Fibroblast of skin of right biceps (primary cell): ENCODE measurements at regions not wholly inside any gene's neighbourhood (a gene's known extent, or its start where the extent isn't known, plus 50 kb on each side); places are given as distances from the start of the nearest gene placed in this dataset.

Source experiments
- DNase-seq: peaks from one replicate; pipeline ENCODE4 v3.0.0-alpha.2; 2013

DNA sequence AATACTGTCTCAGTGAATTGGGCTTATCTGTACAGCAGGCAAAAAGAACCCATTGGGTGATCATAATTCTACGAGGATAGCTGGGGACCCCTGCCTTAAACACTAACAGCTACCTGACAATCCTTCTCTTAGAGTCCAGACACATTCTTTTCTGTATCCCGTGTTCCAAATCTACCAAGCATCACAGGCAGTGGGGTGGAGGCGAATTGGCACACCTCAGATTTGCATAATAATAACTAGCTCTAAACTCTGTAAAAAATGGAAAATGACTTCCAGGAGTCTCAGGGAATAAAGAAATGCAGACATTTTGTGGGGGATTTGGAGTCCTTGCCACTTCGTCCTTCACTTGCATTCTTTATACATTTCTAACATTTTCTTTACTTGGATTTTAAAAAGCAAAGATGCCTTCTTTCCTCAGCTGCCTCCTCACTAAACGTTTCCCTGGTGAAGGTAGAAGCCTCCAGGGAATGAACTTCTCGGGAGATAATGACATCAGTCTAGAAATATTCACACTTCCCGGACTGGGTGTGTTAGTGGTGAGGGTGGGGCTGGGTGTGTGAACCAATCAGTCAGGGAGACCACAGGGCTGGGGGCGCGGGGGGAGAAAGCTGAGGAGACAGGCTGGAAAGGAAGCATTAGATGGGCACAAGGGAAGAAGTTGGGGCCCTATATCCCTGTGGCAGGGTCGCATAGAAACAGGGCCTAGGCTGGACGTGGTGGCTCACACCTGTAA, 59.1 kb upstream of the BOD1L2 start:
- peak; percentile 5 for DNase-seq

DNA sequence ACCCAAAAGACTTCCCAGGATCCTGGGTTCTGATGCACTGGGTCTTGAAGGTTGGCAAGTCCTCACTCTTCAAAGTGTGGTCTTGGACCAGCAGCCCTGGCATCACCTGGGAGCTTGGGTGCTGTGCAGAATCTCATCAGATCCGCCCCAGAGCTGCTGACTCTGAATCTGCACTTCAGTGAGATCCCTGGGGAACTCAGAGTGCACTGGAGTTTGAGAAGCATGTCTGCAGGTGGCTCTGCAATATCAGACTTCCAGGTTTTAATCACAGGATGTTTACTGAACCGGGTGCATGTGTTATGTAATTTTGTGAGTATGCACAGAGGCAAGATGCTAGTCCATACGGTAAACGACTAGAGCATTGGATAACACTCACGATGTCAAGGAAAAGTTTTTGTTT, 58.0 kb upstream of the BOD1L2 start:
- no peak for DNase-seq

DNA sequence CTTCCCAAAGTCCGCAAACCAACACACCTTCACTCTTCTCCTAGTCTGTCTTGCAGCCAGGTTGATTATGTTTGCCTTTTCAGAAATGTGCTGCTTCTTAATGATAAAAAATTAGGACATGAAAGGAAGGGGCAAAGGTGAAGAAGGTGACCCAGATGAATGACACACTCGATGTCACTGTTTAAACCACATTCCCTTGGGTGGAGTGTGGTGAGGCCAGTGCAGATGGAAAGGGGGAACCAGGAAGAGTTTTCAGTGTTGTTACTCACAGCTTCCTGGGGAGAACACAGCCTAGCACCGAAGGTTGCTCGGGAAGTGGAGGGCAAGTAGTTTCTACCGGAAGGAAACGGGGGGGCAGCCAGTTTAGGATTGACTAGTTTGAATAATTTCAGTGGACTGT, 57.2 kb upstream of the BOD1L2 start:
- no peak for DNase-seq

DNA sequence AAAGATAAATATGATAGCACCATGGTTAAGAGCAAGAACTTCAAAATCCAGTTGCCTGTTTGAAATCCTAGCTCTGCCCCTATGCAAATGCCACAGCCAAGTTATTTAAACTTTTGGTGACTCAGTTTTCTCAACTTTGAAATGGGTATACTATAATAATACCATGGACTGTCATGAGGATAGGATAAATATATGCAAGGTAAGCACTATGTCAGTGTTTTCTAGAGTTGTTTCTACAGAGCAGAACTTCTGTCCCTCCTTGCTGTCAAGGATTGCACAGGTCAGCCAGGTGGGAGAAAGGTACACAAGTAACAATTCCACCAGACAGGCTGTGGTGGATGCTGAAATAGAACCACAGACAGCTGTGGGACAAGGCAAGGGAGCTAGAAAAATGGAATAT, 55.7 kb upstream of the BOD1L2 start:
- DNase-seq = no peak

DNA sequence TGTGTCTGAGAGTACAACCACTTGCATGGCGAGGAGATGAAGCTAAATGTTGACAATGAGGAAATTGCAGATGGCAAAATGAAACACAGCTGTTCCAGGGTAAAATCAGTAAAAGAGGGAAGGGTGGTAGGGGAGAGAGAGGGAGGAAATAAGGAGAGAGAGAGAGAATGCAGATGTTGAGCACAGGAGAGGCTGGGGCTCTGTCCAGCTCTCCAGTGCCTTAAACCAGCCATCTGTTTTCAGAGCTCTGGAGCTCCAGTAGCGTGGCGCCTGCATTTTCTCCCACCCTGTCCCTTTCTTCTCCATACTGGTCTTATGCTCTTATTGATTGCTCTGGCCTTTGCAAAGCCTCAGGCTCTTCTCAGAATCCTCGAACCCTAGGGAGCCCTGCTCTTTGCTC, 52.7 kb upstream of the BOD1L2 start:
- DNase-seq = no peak

DNA sequence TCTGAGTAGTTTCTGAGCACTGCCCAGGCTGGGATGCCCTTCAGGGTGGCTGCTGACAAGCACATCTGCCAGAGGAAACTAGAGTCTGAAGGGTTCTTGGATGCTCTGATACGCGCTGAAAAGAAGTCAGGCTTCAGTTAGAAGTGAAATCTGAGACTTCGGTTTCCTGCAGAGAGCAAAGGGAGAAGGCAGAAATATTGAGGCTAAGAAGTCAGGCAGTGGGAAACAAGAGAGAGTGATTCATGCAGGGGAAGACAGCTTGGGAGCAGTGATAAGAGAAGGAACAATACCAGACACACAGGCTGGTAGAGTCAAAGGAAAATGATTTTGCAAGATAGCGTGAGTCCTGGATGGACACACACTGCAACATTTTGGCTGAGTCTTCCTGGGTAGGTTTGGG, 51.0 kb upstream of the BOD1L2 start:
- no peak for DNase-seq
